Limb (tissue), 2 donors: ENCODE measurements at regions not wholly inside any gene's neighbourhood (a gene's known extent, or its start where the extent isn't known, plus 50 kb on each side); places are given as distances from the start of the nearest gene placed in this dataset.
"Not testable (repeated sequence)": the region's sequence is repeated elsewhere in the genome, so short reads cannot be mapped to it uniquely, and the experiment has no call there.

ENCODE experiments used
- DNase-seq, 2 donors: peaks; one replicate each; pipeline ENCODE4 v3.0.0-alpha.2; 2016; ENCODE audit errors: extremely low spot score in 2 of 2

DNA sequence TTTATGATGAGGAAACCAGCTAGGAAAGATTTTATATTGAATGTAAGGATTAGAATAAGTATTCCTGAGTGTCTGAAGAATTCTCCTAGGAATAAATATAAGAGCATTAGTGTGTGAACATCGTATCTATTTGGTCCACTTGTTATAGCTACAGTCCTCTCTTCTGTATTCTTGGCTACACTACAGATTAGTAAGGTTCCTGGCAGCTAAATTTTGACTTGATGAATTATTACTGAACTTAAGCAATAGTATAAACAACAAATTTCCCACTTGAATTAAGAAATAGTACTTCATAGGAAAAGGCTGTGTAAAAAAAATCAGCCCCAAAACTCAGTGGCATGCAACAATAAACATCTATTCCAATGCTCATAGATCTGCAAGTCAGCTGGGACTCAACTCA is 138.4 kb upstream of the G2E3 start:
- DNase-seq: no peak

DNA sequence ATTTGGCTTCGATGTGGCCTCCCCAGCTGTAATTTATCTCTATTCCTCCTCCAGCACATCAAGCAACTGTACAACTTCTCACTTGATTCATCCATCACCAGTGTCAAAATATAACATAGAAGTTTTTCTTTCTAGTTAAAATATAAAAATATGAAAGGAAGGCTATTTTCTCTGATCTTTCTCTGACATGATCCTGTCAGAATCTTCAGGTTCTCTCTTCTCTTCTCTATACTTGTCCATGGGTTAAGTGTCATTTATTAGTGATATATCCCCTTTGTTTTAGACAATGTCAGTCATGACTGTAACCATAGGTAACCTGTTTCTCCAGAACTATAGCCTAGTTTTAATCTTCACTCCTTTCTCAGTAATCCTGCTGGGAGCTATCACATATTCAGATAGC is 132.5 kb upstream of the G2E3 start:
- no peak for DNase-seq

DNA sequence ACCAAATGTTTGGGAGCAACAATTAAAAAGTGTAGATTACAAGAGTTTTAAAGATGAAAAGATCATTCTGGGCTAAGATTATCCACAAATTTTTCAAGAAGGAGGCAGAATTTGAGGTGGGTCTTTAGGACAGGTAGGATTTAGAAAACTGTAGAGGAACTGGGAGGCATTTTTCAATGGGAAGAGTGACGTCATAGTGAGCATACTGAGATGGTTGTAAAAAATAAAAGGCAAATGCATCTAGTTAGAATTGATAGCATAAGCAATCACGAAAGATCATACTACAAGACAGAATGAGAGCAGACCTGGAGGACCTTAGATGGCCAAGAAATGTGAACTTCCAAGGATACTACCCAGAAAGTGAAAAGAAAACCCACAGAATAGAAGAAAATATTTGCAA is 131.6 kb upstream of the G2E3 start:
- DNase-seq: no peak

DNA sequence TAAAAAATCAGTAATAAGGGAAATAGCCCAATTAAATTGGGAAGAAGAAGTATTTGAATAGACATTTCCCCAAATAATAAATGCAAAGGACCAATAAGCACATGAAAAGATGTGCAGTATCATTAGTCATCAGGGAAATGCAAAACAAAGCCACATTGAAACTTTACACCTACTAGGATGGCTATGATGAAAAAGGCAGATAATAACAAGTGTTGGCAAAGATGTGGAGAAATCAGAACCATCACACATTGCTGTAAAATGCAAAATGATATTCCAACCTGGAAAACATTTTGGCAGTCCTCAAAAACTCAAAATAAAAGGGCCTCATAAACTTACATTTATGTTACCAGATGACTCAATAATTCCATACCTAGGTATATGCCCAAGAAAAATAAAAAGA is 131.1 kb upstream of the G2E3 start:
- no peak for DNase-seq

DNA sequence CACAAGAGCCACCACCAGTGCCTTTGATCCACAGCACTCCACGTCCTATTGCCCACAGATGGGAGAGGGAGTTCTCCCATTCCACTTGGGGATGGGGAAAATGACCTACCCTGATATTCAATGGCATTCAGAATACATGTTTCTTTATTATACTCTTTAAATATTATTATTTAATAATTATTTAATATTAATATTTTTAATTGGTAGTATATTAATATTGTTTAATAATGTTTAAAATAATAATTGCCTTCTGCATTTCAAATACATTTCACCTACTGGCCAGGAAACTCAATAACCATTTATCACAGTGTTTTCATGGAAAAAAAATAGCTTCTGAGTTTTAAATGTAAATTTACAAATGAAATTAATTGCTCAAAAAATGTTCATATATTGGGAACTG is 127.4 kb upstream of the G2E3 start:
- DNase-seq: no peak

DNA sequence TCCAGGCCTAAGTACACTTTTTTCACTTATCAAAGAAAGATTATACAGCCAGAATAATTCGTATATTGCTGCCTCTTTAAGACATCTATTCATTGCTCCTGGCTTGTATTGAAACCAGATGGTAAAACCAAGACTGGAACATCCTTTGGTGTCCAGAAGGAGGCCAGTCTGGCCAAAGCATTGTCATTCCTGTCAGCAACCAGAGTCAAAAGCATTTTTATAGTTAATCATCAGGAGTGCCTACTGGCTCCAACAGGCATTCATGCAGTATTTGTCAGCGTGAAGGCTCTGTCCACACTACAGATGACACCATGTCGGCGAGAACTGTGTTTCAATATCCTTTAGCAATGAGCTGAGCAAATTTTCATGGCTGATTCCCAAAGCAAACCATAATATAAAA is 118.0 kb upstream of the G2E3 start:
- DNase-seq: no peak

DNA sequence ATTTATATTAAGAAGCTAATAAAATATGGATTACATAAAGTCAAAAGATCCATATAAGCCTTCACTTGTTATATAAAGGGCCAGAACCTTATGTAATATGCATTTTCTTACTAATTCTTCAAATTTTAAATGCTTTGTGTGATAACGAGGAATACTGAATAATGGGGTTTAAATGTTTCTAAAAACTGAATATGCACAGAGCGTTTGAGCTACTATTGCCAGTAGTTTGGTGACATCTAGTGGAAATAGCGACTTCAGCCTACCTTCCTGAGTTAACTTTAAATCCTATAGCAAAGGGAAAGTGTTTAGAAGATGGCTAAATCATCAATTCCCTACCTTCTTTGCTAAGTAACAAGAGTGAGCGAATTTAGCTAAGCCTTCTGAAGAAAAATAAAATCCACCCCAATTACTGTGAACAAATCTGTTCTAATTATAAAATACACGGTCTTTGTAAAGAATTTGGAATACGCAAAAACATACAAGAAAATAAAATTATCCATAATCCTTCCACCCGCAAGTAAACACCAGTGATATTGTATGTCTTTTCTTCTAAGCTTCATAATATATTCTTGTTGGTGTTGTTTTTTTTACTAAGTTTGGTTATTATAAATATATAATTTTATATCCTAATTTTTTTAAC is 115.5 kb upstream of the G2E3 start:
- peak in 1 of 2 donors; percentile 82 for DNase-seq

DNA sequence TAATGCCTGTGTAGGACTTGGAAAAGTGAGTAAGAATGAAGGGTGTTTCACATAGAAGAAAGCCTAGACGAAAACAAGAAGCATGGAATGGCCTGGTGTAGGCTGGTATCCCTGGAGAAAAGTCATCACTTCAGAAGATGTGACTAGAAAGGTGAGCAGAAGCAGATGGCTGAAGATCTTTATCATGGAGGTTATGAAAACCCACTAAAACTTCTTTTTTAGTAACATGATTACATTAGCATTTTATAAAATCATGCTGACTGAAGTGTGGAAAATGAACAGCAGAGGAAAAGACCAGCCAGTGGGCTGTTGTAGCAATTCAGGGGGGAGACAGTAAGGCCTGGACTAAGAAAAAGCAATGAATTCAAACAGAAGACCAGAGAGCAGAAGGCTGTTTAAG is 114.5 kb upstream of the G2E3 start:
- no peak for DNase-seq

DNA sequence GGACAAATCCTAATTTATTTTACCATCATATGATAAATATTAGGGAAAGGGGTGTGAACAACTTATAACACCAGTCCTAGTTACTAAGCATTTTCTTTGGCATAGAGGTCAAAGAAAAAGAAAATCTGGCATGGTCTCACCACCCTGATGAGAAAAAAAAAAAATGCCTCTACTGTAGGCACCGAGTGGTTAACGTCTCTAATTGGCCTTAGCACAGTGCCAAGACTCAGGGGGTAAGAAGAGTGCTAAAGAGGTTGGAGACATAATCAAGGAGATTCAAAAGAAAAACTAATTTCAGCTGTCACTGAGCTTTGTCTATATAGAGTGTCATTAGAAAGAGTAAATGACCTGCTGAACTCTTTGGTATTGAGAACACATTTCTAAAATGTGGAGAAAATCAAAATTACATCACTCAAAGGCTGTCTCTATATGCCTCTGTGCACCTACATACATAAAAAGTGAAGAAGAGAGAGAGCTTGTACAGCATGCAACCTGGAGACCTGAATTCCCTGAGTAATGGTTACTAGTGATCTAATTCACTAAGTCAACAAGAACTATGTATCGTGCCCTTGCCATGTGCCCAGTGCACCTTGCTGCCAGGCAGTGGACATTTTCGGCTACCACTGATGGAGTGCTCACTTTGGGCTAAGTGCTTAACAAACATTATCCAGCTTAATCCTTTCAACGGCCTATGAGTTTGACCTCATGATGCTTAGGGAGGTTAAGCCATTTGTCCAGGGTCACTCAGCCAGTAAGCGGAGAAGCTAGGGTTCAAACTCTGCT is 113.8 kb upstream of the G2E3 start:
- DNase-seq: no peak

DNA sequence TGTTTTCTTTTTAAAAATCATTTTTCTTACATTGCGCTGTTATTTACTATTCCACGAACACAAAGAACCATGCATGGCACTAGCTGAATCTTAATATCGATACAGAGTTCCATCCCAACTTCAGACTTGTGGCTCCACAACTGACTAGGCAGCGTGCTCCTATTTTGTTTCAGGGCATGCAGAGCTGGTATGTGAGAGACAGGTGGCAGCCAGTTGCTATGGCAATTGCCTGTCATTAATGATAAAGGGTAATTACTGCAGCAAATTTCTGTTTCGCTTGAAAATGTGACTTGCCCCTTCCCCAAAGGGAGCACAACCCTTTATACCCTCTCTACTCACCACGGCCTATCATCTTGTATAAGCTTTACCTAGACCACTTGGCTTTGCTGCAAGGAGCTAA is 113.1 kb upstream of the G2E3 start:
- DNase-seq: no peak

DNA sequence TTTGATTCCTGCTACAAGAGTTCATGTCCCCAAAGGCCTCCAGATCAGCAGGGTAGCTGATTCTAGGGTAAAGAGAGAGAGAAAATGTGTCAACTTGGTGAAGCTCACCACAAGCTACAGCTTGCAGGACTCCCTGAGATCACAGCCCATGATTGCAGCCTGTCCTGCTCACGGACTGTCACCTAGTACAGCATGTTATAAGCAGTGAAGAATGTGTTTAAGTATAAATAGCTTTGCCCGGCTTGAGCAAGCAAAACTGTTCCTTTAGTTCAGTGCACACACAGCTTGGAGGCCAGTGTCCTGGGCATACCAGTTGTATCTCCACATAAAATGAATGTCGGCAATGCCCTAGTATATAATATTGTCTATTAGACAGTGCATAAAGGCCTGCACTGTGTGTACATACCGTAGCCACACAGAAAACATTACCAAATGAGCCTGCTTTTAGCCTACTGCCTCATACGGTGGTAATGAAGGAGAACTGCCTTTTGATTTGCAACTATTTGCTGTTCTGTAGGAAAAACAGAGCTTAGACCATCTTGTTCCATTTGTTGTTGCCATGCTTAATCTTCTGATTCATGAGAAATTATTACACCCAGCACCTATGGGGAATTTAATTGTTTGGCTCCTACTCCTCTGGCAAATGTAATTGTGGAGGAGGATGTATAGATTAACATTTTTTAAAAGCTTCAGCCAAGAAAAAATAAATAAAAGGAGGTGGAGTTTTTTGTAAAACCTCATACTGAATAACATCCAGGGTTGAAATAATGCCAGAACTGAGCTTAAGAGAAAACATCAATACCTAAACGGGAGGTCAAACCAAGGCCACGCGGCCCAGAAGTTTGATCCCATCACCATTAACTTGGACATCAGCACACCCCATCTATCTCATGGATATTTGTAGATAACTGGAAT is 108.1 kb upstream of the G2E3 start:
- peak in 1 of 2 donors; percentile 27 for DNase-seq

DNA sequence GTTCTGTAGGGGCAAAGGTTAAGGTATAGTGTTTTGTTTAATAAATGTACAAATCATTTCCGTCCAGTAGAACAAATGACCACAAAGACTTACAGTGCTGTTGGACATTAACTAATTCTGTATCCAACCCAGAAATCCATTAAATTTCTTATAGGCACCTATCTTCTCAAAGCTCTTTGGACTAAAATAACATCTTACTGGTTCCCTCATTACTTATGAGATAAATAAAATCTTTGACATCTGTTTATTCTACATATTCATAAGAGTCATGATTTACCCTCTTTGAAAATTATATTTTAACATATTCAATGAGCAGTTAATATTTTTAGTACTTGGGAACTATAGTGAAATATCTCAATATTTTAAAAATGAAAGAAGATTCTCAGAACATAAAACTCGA is 102.7 kb upstream of the G2E3 start:
- DNase-seq: no peak

DNA sequence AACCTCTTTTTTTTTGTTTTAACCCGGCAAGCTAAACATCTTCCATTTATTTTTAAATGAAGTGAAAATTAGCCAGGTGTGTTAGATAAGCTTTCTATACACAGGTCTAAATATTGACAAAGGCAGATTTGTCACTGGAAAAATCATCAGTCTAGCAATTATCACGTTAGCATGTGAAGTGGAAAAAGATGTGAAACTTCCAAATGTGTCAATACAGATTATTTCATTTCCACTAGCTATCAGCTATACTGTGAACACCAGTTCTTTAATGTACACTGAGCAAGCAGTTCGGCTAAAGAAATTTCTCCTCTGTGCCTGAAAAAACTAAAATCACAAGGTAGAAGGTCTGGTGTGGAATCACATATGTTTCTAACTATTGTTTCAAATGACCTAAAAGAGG is 96.6 kb upstream of the G2E3 start:
- DNase-seq: no peak

DNA sequence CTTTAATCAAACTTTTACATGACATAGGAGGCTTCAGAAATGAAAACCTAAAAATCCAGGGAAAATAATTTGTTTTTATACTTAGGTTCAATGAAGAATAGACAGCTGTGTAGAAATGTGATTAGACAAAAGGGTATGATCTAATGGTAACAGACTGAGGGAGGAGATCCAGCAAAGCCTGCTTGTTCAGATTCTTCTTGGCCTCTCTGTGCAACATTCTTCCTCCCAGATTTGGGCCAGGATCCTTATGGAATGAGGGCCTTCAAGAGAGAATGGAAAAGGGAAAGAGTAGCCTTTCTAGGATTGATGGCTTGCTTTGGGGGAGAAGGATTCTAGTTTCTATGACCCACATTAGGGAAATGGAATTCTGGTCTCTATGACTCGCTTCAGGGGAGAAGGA is 94.5 kb upstream of the G2E3 start:
- no peak for DNase-seq

DNA sequence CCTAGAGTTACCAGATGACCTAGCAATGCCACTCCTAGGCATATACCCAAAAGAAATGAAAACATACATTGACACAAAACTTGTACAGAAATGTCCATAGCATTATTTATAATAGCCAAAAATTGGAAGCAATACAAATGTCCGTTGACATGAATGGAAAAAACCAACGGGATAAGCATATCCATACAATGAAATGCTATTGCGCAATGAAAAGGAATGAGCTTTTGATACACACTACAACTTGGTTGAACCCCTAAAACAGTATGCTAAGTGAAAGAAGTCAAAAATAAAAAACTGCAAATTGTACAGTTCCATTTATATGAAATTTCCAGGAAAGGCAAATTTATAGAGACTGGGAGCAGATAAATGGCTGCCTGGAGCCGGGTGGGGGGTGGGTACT is 90.6 kb upstream of the G2E3 start:
- DNase-seq: no peak

DNA sequence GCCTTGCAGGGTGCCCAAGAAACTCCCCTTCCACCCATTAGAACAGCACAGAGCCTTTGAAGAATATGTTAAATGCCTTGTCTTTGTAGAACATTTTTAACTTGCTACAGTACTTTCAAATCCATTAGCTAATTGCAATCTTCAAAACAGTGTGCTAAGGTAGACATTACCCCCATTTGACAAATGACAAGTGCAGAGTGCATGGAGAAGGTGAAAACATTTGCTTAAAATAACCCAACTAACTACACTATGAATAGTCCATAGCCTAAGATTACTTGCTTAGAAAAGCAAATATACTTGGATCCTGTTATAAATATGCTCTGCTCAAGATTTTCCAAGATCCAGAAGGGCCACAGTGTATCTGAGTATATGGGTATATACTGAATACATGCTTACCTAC is 87.0 kb upstream of the G2E3 start:
- no peak for DNase-seq

DNA sequence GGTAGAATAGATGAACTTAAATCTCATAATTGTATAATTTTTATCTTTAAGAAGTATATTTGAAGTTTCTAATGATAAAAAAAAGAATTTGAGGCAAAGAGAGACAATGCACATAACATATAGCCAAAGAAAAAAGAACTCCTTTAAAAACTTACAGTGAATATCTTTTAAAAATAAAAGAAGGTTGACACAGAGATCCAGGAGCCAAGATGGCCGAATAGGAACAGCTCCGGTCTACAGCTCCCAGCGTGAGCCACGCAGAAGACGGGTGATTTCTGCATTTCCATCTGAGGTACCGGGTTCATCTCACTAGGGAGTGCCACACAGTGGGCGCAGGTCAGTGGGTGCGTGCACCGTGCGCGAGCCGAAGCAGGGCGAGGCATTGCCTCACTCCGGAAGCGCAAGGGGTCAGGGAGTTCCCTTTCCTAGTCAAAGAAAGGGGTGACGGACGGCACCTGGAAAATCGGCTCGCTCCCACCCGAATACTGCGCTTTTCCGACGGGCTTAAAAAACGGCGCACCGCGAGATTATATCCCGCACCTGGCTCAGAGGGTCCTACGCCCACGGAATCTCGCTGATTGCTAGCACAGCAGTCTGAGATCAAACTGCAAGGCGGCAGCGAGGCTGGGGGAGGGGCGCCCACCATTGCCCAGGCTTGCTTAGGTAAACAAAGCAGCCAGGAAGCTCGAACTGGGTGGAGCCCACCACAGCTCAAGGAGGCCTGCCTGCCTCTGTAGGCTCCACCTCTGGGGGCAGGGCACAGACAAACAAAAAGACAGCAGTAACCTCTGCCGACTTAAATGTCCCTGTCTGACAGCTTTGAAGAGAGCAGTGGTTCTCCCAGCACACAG is 84.9 kb upstream of the G2E3 start:
- DNase-seq: not testable (repeated sequence)

DNA sequence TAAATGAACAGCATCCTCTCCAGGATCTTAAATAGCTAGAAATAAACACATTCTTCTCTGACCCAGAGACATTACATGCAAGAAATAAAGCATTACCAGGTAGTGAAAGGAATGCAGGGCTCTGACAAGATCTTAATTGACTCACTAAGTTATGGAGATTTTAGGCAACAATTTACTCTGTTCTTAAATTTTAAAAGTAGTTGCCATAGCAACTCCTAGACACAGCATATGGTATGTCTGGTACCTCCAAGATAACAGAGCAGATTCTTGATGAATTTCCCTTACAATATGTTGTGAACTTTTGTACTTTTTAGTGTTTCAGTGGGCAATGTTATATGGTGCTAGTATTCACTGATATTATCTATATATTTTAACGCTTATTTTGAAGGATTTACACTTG is 76.7 kb upstream of the G2E3 start:
- DNase-seq: no peak

DNA sequence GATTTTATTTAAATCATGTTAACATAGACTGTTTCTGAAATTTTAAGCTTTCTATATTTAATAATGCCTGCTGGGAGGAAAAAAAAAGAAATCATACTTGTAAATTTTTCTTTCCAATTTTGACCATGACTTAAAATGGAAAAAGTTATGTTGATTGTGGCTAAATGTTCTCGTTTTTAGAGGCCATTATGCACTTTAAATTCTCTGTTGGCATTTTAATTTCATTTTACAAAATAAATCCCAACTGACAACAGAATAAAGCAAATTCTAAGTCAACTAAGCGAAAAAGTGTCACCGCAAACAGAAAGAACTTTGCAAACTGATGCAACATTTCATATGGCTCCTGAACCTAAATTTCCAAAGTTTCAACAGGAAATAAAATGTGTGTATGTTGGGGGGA is 74.8 kb upstream of the G2E3 start:
- no peak for DNase-seq

DNA sequence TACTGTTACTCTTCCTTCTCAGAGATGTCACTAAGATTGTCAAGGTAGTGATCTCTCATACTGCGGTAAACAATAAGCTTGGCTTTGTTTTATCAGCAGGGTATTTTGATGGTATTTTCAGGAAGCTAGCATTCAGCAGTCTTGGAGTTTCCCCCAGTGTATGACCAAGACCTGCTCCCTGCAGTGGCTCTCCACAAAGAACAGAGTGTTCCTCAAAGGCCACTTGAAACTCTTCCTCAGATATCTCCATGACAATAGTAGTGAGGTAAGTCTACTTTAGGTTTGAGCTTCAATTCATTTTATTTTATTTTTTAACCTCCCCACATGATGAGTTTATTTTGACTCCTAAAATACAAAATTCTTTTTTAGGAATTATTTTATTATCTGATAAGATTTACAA is 74.0 kb upstream of the G2E3 start:
- no peak for DNase-seq

DNA sequence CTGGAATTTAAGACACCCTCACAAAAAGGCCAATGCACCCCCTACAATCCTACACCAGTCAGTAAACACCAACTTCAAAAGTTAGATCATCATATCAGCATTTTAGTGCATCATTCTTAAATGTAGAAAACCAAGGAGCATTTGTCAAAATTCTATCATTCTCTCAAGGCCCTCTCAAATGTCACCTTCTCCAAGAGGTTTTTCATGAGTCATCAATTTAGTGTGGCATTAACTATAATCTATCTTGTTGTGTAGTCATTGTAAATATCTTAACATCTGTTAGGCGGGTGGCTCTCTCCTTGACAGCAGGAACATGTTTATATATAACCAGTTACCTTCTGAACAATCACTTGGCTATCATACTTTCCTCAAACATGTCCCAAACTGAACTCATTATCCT is 62.1 kb upstream of the G2E3 start:
- no peak for DNase-seq
